Anterior cingulate cortex (tissue), 58 donors: ENCODE measurements at regions not wholly inside any gene's neighbourhood (a gene's known extent, or its start where the extent isn't known, plus 50 kb on each side); places are given as distances from the start of the nearest gene placed in this dataset.

Experiments used
- DNase-seq, 58 donors: peaks; one replicate each; lab custom pipeline; 2025; lab: John Stamatoyannopoulos, UW

DNA sequence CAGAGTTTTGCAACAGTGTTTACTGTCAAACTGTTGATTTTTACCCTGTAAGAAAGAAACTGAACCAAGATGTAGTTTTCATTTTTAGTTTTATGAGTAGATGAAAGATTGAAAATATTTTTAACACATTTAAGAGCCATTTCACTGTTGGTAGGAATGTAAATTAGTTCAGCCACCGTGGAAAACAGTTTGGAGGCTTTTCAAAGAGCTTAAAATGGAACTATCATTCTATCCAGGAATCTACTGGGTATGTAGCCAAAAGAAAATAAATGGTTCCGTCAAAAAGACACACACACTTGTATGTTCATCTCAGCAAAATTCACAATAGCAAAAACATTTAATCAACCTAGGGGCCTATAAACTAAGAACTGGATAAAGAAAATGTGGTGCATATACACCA lies 729.8 kb upstream of the CDH7 start:
- DNase-seq = no peak

DNA sequence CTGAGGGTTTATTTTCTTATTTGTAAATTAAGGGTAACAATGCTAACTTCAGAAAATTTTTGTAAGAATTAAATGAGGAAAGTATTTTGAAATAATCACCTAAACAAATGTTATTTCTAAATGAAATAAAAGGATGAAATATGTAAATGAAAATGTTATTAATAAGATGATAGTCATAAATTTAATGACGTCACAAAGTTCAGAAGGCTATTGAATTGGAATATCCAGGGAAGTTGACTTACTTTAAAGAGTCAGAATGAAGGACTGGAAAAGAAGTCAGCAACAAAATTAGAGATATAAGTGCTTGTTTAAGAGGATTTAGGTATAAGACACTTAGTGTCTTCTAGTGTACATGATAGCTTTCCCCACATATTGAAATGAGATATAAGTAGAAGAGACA lies 732.6 kb upstream of the CDH7 start:
- DNase-seq = no peak

DNA sequence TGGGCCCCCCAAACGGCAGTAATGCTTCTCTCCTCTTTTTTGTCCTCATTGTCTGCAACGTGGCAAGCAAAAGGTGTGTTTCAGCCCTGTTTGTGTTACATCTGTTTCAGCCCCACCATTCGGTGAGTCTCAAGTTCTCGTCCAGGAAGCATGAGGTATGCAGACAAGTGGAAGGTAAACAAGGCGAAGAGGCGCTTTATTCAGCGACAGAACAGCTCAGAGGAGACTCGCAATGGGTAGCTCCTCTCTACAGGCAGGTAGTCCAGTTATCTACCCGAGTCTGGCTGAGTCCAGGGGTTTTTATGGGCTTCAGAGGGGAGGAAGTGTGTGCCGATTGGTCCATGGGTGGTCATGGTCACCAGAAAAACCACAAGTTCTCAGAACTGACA lies 733.4 kb upstream of the CDH7 start:
- no peak for DNase-seq

DNA sequence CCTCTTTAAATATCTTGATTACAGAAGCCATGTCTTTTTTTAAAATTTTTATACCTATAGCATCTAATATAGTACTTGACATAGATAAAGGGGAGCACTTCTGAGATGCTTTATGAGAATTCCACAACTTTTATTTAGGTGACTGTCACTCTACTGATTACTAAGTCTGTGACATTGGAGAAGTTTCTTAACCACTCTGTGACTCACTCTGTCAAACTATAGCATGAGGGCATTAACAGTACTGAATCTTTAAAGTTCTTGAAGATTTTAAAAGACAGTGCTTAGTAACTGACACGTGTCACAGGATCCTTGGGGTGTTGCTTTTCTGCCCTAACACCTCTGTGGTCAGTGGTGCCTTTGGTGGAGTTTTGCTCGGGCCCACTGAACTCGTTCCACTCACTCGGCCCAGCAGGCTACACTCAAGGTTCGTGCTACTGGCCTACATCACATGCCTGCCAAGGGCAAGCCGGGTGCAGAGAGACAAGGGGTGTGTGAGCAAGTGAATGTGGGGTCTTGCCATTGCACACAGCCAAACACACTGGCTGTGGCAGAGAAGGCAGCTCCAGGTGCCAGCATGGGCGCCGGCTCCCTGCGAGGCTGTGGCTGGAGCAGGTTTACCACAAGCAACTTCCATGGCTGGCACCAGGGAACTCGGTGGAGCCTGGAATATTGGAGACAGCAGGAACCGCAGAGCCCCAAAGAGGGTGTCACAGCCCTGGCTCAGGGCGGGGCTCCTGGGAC lies 734.0 kb upstream of the CDH7 start:
- DNase-seq = no peak

DNA sequence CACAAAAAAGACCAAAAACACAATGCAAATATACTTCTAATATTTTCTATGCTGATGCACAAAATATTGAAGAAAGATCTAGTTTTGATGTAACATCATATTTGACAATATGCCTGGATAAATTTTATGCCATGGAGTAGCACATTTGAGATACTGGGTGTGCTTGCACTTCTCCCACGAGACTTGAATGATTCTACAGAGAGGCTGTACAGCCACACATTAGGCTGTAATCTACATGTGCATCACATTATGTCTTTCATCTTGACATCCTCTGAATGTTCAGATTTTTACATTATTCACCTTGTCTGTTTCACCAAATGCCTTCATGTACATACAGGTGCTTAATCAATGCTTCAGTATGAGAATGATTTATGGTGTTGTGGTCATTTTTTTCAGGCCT lies 756.4 kb upstream of the CDH7 start:
- DNase-seq = no peak

DNA sequence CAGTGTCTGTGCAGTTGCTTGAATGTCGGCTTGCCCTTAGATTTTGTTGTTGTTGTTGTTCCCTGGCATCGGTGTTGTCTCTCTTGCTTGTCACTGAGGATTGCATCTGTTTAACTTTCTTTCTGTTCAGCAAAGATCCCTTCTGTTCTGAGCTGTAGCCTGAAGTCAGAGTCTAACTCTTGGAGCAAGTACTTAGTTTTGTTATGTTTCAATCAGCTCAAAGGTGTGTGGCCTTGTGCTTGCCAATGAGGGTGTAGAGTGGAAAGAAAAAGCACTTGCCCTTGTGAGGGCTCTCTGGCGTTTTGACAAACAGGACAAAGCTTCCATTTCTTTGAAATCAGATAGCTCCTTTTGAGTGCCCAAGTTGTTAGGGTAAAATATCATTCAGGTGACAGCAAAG lies 757.1 kb upstream of the CDH7 start:
- no peak for DNase-seq

DNA sequence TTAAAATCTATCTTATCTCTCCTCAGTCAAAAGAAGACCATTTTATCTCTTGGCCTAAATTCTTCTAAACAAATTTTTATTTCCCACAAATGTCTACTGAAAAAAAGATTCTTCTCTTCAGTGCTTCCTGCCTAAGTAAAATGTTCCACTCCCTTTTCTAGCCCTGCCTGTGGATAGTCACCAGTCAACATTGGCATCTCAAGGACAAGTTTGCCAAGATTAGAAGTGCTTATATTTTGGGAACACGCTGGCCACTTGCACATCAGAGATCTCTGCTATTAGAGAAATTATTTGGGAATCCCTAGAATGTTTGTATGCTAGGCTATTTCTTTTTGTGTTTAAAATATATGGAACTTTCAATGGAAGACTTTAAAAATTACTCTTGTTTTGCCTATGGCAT lies 758.2 kb upstream of the CDH7 start:
- no peak for DNase-seq

DNA sequence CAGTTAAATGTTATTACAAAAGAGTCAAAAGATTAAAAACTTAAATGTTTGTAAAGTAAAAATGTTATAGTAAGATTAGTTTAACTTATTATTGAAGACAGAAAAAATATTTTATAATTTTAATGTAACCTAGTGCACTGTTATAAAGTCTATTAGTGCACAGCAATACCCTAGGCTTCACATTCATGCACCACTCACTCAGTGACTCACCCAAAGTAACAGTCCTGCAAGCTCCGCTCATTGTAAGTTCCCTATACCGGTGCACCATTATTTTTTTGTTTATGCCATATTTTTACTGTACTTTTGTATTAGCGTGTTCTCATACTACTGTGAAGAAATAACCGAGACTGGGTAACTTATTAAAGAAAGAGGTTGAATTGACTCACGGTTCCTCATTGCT lies 759.7 kb upstream of the CDH7 start:
- DNase-seq = no peak

DNA sequence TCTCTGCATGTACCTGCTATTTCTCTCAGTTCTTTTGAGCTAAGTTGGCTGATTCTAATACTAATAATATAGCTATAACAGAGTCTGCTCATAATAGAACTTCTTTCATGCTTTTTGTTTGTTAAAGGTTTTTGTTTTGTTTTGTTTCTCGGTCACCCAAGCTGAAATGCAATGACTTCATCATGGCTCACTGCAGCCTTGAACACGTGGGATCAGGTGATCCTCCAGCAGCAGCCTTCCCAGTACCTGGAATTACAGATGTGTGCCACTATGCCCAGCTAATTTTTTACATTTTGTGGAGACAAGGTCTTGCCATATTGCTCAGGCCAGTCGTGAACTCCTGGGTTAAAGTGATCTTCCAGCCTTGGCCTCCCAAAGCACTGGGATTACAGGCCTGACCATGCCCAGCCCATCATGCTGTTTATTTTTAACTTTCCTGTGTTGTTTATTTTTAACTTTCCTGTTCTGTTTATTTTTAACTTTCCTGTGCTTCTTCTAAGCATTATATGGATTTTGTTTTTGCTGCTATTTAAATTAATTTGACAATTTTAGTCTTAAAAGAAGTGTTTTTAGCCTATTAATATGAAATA lies 763.8 kb upstream of the CDH7 start:
- no peak for DNase-seq

DNA sequence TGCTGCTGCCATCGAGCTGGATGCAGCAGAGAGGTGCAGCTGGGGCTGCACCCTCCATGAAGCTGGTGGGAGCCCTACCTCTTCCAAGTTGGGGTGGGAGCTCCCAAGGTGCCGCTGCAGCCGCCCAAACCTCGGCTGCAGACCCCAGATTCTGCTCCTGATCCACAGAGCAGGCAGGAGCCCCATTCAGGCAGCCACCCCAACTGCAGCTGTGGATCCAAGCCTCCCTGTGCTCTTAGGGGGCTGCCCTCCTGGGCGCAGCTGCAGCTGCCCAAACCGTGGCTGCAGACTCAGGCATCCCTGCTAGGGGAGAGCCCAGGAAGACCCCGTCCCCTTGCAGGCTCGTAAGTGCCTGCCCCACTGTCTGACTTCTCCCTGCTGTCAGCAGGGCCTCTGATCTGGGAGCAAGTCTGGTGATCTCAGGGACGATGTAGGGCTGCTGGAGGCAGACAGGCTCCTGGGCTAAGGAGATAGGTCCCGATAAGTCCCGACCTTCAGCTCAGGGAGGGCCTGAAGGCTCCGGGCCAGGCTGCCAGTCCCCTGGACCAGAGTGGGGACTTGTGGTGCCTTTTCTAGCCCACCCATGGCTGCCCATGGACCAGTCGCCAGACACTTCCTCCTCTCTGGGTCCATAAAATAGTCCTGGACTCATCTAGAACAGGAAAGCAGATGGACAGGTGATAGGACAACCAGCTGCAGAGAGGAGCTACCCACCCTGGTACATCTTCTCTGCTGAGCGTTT lies 767.1 kb upstream of the CDH7 start:
- no peak for DNase-seq

DNA sequence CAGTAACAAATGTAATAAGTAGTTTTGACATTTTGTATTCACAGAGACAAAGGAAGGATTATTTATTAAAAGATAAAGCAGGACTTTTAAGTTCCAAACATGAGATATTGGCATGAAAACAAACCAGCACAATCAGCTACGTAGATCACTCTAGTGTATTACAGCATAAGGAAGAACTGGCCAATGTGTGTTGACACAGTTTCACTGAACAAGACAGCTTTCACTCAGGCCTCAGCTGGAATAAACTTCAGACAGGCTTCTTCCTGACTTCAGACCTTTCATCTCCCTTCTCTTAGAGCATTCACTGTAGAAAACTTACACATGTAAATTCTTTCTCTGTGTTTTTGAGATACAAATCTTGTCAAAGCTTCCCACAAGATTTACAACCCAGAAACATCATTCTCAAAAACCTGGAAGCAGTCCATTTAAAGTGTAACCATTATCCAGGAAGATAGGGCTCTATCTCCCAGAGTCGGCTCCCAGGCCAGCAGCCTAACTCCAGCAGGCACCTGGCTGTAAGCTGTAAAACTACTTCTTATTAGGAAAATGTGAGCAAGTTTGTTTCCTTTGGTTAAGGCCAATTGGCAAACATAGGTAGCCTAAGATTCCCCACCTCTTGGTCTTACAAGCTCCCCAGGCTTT lies 768.3 kb upstream of the CDH7 start:
- DNase-seq = no peak

DNA sequence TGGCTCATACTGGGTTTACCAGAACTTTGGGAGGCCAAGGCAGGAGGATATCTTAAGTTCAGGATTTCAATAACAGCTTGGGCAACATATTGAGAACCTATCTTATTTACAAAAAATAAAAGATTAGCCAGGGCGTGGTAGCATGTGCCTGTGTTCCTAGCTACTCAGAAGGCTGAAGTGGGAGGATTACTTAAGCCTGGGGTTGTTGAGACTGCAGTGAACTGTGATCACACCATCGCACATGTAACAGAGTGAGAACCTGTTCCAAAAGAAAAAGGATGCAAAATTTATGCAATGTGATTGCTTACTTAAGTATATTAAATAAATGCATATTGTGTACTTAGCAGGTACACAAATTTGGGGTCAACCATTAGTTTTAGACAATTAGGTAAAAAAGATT lies 768.9 kb upstream of the CDH7 start:
- no peak for DNase-seq

DNA sequence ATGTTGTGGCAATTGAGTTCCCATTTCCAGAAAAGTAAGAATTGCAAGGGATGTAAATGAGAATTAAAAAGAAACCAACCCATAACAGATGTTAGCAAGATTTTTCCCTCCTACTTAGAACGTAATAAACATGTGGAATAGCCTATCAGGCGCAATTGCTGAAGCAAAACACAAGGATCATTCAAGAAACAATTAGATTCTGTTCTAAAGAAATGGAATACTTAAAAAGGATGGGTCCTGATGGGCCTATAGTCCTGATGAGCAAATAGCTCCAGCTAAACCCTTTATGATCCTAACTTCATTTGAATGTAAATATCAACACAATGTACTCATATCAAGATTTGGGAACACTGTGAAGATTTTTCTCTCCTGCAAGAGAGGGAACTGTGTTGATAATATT lies 771.0 kb upstream of the CDH7 start:
- DNase-seq = no peak

DNA sequence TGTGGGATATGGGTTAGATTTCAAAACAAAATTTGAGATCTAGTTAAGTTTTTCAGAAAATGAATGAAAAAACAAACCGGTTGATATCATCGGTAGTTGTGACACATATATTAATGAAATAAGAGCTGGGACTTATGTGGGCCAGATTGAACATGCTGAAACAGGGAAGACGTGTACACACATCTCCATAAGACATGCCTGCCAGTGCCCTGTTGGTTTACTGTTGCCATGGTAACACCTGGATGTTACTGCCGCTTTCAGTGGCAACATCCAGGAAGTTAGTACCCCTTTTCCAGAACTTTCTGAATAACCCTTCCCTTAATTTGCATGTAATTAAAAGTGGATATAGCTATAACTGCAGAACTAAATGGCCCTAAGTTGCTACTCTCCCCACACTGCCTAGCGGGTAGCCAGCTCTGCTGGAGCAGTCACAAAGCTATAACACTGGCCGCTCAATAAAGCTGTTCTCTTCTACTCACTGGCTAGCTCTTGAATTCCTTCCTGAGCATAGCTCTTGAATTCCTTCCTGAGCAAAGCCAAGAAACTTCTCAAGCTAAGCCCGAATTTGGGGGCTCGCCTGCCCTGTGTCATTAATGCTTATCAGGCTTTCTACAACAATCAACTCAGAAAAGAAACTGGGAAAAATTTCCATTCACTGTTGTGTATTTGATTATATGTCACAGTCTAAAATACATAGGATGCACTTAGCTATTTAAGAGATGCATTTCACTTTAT lies 776.3 kb upstream of the CDH7 start:
- DNase-seq = no peak

DNA sequence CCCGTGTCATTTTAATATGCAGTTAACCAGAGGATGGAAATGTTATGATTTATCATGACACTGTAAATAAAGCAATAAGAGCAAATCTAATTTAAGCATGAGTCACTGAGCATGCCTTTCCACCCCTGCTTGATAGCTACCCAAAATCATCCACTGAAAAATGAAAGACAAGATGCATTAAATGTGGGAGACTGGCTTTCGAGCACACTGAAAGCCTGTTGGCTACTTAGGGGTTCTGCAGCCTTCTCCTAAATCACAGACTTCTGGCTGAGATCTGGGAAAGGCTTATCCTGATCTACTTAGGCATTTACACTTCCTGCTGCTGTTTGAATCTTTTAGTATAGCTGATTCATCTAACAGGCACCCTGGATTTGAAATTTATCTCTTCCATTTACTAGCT lies 778.3 kb upstream of the CDH7 start:
- no peak for DNase-seq

DNA sequence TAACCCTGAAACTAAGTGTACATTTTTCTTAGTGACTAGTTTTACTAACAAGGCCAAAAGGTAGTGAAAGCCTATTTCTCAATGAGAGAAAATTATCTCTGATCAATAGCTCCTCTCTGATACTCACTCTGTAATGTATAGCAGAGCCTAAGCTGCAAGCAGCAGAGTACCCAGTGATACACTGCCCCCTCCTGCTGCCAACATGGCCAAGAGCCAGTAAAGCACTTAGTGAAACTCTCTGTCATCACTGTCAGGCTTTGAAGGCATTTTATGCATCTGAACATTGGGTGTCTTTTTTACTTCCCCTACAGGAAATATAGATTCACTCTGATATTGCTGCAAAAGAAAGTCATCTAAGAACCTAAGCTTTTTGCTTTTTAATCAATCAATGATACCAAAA lies 784.1 kb upstream of the CDH7 start:
- DNase-seq = no peak

DNA sequence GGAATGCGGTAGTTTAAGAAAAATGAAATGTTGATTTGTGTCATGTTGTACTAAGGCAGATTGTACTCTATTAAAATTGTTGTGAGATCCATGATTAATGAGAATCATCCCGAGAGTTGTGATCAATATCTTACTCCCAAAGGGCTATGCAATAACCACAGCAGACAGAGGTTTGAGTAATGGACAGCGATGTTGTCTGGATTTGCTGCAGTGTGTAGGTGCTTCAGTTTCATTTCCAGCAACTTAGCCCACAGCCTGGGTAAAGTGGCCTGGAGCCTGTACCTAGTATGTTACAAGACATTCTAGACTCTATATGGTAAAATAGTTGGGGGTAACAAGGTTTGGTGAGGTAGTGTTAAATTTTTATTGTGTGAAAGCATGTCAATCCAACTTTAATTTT lies 794.3 kb upstream of the CDH7 start:
- no peak for DNase-seq

DNA sequence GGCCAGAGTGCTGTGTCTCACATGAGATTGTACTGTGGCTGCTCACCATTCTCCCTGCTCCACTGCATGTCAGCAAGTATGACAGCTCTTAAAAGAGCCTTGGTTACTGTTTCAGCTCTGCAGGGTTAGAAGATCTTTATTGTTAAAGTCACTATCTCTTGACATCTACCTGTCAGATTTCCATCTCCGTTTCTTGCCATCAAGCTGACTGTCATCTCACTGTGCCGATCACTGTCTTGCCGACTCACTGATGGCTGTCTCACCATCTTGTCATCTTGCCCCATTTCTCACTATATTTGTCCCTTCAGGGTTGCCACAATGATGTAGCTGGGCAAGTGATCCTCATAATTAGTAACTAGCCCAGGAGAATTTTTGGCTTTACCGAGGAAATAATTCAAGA lies 800.9 kb upstream of the CDH7 start:
- DNase-seq = no peak

DNA sequence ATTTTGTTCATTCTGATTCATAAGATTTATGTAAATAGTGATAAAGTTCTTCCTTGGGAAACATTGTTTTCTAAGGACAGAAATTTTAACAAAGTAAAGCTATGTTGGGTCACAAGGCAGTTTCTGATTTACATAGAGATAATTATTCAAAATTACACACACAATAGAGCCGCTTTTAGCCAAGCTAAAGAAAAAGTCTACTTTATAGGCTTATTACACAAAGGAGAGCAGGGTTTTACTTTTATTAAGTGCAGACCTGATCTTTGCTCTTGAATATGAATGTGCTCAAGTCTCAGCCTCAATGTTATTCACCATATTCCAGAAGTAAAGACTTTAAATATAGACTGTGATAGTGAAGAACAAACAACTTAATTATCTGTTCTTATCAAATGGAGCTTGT lies 787.8 kb upstream of the LINC00305 start:
- no peak for DNase-seq

DNA sequence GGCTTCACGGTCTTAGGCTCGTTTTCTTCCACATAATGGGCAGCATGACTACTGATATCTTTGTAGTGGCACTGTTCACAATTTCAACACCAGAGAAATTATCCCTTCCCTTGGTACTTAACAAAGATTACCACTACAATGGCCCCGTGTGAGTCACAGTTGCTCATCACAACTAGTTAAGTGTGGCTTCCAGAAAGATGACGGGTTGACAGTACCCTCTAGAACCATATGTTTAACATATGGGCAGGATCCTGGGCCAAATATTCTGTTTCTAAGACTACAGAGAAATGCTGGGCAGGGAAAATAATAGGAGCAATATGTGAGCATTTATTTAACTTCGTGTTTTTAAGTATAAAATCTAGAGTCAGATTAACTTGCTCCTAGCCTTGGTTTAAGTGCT lies 780.1 kb upstream of the LINC00305 start:
- peak in 5 of 58 donors; percentile 2 to 16 (median 7) for DNase-seq
